Anterior cingulate cortex (tissue), 58 donors: ENCODE measurements at regions not wholly inside any gene's neighbourhood (a gene's known extent, or its start where the extent isn't known, plus 50 kb on each side); places are given as distances from the start of the nearest gene placed in this dataset.
"Not testable (repeated sequence)": the region's sequence is repeated elsewhere in the genome, so short reads cannot be mapped to it uniquely, and the experiment has no call there.

Experiments used
- DNase-seq, 58 donors: peaks; one replicate each; lab custom pipeline; 2025; lab: John Stamatoyannopoulos, UW

GRCh38 chr1:173392895-173393658 is 84.1 kb upstream of the PRDX6 start:
- no peak for DNase-seq

GRCh38 chr1:173393659-173394000 is 83.5 kb upstream of the PRDX6 start:
- DNase-seq = no peak

GRCh38 chr1:173394813-173395212 is 82.3 kb upstream of the PRDX6 start:
- not testable (repeated sequence) for DNase-seq

GRCh38 chr1:173395762-173396161 is 81.4 kb upstream of the PRDX6 start:
- DNase-seq = no peak

- no peak for DNase-seq
These were observed 76.6 kb upstream of the PRDX6 start for GRCh38 chr1:173400387-173400995.

- DNase-seq = no peak
These were observed 73.1 kb upstream of the PRDX6 start for GRCh38 chr1:173403996-173404395.

GRCh38 chr1:173405281-173405680 is 71.9 kb upstream of the PRDX6 start:
- DNase-seq = no peak

- DNase-seq = no peak
These were observed 71.3 kb upstream of the PRDX6 start for GRCh38 chr1:173405834-173406233.

- no peak for DNase-seq
These were observed 70.3 kb upstream of the PRDX6 start for GRCh38 chr1:173406783-173407230.

- DNase-seq = no peak
These were observed 69.3 kb upstream of the PRDX6 start for GRCh38 chr1:173407846-173408245.

GRCh38 chr1:173408886-173409285 is 68.2 kb upstream of the PRDX6 start:
- no peak for DNase-seq

- DNase-seq = peak in 19 of 58 donors; percentile 1 to 36 (median 9)
These were observed 67.5 kb upstream of the PRDX6 start for GRCh38 chr1:173409613-173410012.

- DNase-seq = no peak
These were observed 66.9 kb upstream of the PRDX6 start for GRCh38 chr1:173410133-173410793.

- DNase-seq = no peak
These were observed 66.3 kb upstream of the PRDX6 start for GRCh38 chr1:173410794-173411236.

GRCh38 chr1:173411835-173412742 is 65.0 kb upstream of the PRDX6 start:
- no peak for DNase-seq

GRCh38 chr1:173413271-173413707 is 63.8 kb upstream of the PRDX6 start:
- DNase-seq = no peak

GRCh38 chr1:173414136-173414535 is 63.0 kb upstream of the PRDX6 start:
- DNase-seq = no peak

GRCh38 chr1:173414539-173415226 is 62.5 kb upstream of the PRDX6 start:
- DNase-seq = no peak

GRCh38 chr1:173415490-173415889 is 61.6 kb upstream of the PRDX6 start:
- DNase-seq = no peak

GRCh38 chr1:173415905-173416450 is 61.2 kb upstream of the PRDX6 start:
- DNase-seq = no peak
